ENCODE measurements at regions not wholly inside any gene's neighbourhood (a gene's known extent, or its start where the extent isn't known, plus 50 kb on each side); places are given as distances from the start of the nearest gene placed in this dataset.

- TF ChIP-seq CTCF (IDR thresholded peaks at IDR 0.05): no peak
- TF ChIP-seq POLR2A (IDR thresholded peaks at IDR 0.05): no peak
Measured at GRCh38 chrY:12576278-12576677, 124.8 kb upstream of the USP9Y start.
